ENCODE measurements at regions not wholly inside any gene's neighbourhood (a gene's known extent, or its start where the extent isn't known, plus 50 kb on each side); places are given as distances from the start of the nearest gene placed in this dataset.

DNA sequence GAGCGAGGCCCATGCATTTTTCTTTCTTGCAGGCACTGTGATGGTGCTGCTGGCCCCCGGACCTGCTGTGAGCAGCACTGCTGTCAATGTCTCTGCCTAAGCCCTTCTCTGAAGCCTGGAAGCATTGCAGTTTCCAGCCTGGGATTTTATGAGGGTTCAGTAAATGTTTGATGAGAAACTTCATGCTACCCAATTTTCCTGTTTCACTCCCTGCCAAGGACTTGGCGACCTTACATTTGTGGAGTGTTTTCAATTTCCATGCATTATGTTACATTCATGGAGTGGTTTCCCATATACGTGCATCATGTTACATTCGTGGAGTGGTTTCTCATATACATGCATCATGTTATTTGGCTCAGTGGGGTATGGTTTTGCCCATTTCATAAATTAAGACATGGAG lies 90.7 kb upstream of the PTCH1 start:
- TF ChIP-seq, protein P1, sequence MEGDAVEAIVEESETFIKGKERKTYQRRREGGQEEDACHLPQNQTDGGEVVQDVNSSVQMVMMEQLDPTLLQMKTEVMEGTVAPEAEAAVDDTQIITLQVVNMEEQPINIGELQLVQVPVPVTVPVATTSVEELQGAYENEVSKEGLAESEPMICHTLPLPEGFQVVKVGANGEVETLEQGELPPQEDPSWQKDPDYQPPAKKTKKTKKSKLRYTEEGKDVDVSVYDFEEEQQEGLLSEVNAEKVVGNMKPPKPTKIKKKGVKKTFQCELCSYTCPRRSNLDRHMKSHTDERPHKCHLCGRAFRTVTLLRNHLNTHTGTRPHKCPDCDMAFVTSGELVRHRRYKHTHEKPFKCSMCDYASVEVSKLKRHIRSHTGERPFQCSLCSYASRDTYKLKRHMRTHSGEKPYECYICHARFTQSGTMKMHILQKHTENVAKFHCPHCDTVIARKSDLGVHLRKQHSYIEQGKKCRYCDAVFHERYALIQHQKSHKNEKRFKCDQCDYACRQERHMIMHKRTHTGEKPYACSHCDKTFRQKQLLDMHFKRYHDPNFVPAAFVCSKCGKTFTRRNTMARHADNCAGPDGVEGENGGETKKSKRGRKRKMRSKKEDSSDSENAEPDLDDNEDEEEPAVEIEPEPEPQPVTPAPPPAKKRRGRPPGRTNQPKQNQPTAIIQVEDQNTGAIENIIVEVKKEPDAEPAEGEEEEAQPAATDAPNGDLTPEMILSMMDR (IDR thresholded peaks at IDR 0.05), result no peak
- TF ChIP-seq POLR2A (IDR thresholded peaks at IDR 0.05), result no peak
- no peak for TF ChIP-seq EP300 (IDR thresholded peaks at IDR 0.05)
